ENCODE measurements at regions not wholly inside any gene's neighbourhood (a gene's known extent, or its start where the extent isn't known, plus 50 kb on each side); places are given as distances from the start of the nearest gene placed in this dataset.

DNA sequence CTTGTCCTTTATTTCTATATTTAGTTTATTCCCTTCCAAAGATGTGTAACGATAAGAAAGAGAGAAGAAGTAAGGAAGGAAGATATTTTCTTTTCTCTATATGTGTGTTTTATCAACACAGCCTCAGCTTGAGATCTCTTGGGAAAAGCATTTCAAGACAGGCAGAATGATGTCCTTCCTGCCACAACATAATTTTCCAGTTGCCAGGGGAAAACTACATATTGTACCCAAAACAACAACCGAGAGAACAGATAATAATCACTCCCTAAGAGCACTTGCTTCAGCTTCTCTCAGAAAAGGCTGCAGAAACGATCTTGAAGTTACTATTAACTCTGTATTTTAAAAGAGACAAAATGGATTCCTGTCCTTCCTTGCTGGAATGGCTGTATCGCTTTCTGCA lies 151.4 kb upstream of the ITGB1 start:
- TF ChIP-seq, protein P1, sequence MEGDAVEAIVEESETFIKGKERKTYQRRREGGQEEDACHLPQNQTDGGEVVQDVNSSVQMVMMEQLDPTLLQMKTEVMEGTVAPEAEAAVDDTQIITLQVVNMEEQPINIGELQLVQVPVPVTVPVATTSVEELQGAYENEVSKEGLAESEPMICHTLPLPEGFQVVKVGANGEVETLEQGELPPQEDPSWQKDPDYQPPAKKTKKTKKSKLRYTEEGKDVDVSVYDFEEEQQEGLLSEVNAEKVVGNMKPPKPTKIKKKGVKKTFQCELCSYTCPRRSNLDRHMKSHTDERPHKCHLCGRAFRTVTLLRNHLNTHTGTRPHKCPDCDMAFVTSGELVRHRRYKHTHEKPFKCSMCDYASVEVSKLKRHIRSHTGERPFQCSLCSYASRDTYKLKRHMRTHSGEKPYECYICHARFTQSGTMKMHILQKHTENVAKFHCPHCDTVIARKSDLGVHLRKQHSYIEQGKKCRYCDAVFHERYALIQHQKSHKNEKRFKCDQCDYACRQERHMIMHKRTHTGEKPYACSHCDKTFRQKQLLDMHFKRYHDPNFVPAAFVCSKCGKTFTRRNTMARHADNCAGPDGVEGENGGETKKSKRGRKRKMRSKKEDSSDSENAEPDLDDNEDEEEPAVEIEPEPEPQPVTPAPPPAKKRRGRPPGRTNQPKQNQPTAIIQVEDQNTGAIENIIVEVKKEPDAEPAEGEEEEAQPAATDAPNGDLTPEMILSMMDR (IDR thresholded peaks at IDR 0.05), result no peak
- no peak for TF ChIP-seq POLR2A (IDR thresholded peaks at IDR 0.05)

Measured in adrenal gland (tissue), 5 donors.